ENCODE measurements at regions not wholly inside any gene's neighbourhood (a gene's known extent, or its start where the extent isn't known, plus 50 kb on each side); places are given as distances from the start of the nearest gene placed in this dataset.

GRCh38 chr2:182638667-182639066, 77.4 kb upstream of the DNAJC10 start:
- WGBS (ENCODE audit: insufficient coverage, low coverage, missing lambda C conversion rate), result 0% methylated on average over 2 of the region's 2 CpGs
- Histone ChIP-seq H3K27ac (ENCODE audit: extremely low read depth, low read depth, low read length) (no peak overlapping the region), H3K4me2 (ENCODE audit: insufficient read depth, low read length) (no peak overlapping the region), H3K79me2 (ENCODE audit: control insufficient read depth, insufficient read depth, low read length) (no peaks in the 10 kb centered on the region), H3K4me1 (replicated peaks in 1 of 2; ENCODE audit: control insufficient read depth in 2 of 2, insufficient read depth in 2 of 2, low read length in 2 of 2) (no peaks in the 10 kb centered on the region), H4K20me1 (replicated peaks; ENCODE audit: control insufficient read depth, insufficient read depth, low read length) (no peaks in the 10 kb centered on the region), H3K27me3 (ENCODE audit: control insufficient read depth in 2 of 2, insufficient read depth in 2 of 2, low read length in 2 of 2) (no peaks in the 10 kb centered on the region), H2AFZ (ENCODE audit: low read depth, low read length) (no peak overlapping the region), H3K9me1 (ENCODE audit: control insufficient read depth, insufficient read depth, low read length) (no peaks in the 10 kb centered on the region), H3K9me3 (replicated peaks; ENCODE audit: control insufficient read depth, insufficient read depth, low read depth, low read length) (no peaks in the 10 kb centered on the region), H3K36me3 (ENCODE audit: control insufficient read depth, insufficient read depth, low read length) (no peaks in the 10 kb centered on the region), H3K4me3 (no peak overlapping the region), H3K9ac (ENCODE audit: insufficient read depth in 1 of 2, low read depth in 2 of 2, low read length in 2 of 2) (no peak overlapping the region)
- no TSS peak for BruUV-seq (replicated peaks)
- TF ChIP-seq TAF7 (tag; IDR thresholded peaks at IDR 0.05), result no peak
- no peak for TF ChIP-seq ZNF134 (CRISPR knock-in tag; conservative IDR thresholded peaks at IDR 0.05)
- TF ChIP-seq MEIS2 (IDR thresholded peaks at IDR 0.05; ENCODE audit: partially characterized antibody), result peak; percentile 51
- TF ChIP-seq ZNF584 (CRISPR knock-in tag; IDR thresholded peaks at IDR 0.05; ENCODE audit: low read depth), result no peak
- no peak for TF ChIP-seq ZNF143 (CRISPR knock-in tag; IDR thresholded peaks at IDR 0.05)
- peak; percentile 60 for TF ChIP-seq CBFA2T3 (IDR thresholded peaks at IDR 0.05)
- peak; percentile 31; the same call in 1 of the 2 replicates for TF ChIP-seq NCOR1 (IDR thresholded peaks at IDR 0.05)
- no peak for TF ChIP-seq PTTG1 (tag; IDR thresholded peaks at IDR 0.05; ENCODE audit: low read depth)
- TF ChIP-seq FOXA3 (CRISPR knock-in tag; conservative IDR thresholded peaks at IDR 0.05 in 1 of 2, IDR thresholded peaks at IDR 0.05 in 1 of 2), result peak in 1 of 2 experiments; percentile 47; a peak in 1 of 4 replicates
- peak; percentile 23; the same call in 1 of the 2 replicates for TF ChIP-seq L3MBTL2 (IDR thresholded peaks at IDR 0.05)
- peak; percentile 63 for TF ChIP-seq TAL1 (IDR thresholded peaks at IDR 0.05)
- TF ChIP-seq ARID1B (IDR thresholded peaks at IDR 0.05), result peak; percentile 76
- TF ChIP-seq, protein P1, sequence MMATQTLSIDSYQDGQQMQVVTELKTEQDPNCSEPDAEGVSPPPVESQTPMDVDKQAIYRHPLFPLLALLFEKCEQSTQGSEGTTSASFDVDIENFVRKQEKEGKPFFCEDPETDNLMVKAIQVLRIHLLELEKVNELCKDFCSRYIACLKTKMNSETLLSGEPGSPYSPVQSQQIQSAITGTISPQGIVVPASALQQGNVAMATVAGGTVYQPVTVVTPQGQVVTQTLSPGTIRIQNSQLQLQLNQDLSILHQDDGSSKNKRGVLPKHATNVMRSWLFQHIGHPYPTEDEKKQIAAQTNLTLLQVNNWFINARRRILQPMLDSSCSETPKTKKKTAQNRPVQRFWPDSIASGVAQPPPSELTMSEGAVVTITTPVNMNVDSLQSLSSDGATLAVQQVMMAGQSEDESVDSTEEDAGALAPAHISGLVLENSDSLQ (IDR thresholded peaks at IDR 0.05), result 0 out of 2 replicates have a peak, but pooled peaks have one; percentile 7
- peak; percentile 70 for TF ChIP-seq TEAD4 (IDR thresholded peaks at IDR 0.05; ENCODE audit: low read length)
- TF ChIP-seq TEAD4 (CRISPR knock-in tag; IDR thresholded peaks at IDR 0.05; ENCODE audit: borderline replicate concordance), result no peak
- no peak for TF ChIP-seq POLR3G (IDR thresholded peaks at IDR 0.05; ENCODE audit: extremely low read depth, insufficient read length, insufficient replicate concordance)
- peak; percentile 28; the same call in 1 of the 2 replicates for TF ChIP-seq CBFA2T2 (conservative IDR thresholded peaks at IDR 0.05)
- TF ChIP-seq FUS (optimal IDR thresholded peaks at IDR 0.05; ENCODE audit: low read depth, low read length), result no peak
- TF ChIP-seq ZNF217 (CRISPR knock-in tag; IDR thresholded peaks at IDR 0.05), result no peak
- DNase-seq (ENCODE audit: extremely low read depth in 1 of 4, low spot score in 3 of 4) (peak in 1 of 4 experiments; percentile 16), ATAC-seq (peak; percentile 14; the same call in 2 of the 3 replicates), FAIRE-seq (no peak)
- ChIA-PET POLR2A (interaction anchor here (1.1 kb wide), 1 partner anchor 11 kb away, joined by 3 read pairs; no protein-coding TSS in a partner anchor), CTCF (ENCODE audit: low intra/inter-chr PET ratio) (no interaction called here)
- in situ Hi-C loops (cut with MboI) (no loop called here), intact Hi-C loops (cut with micrococcal nuclease) (no loop called here)

Data from K562 (cell line).